ENCODE measurements at regions not wholly inside any gene's neighbourhood (a gene's known extent, or its start where the extent isn't known, plus 50 kb on each side); places are given as distances from the start of the nearest gene placed in this dataset.

DNA sequence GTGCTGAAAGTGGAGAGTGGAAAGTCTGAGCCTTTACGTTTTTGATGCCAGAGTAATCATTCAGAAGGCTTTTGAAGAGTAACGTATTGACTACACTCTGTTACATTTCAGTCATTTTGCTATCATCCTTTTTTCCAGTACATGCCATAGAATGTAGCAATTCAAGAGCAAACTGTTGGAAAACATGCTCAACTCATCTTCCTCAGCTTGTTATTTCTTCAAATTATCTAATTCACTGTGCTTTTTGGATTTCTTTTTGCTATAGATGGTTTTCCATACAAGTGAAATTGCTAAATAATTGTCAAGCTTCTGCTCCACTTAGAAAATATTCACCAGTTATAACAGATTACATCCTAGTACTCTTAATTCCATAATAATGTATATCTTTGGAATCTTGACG lies 129.9 kb upstream of the CLEC14A start:
- no peak for TF ChIP-seq ZBTB17 (CRISPR knock-in tag; IDR thresholded peaks at IDR 0.05)
- no peak for TF ChIP-seq RUNX1 (IDR thresholded peaks at IDR 0.05; ENCODE audit: low read depth)
- TF ChIP-seq SMARCB1 (IDR thresholded peaks at IDR 0.05; ENCODE audit: insufficient read length, low read depth) = no peak
- no peak for TF ChIP-seq RNF2 (IDR thresholded peaks at IDR 0.05)
- TF ChIP-seq CBX5 (IDR thresholded peaks at IDR 0.05; ENCODE audit: borderline replicate concordance, low read depth) = no peak
- TF ChIP-seq ZNF232 (CRISPR knock-in tag; IDR thresholded peaks at IDR 0.05) = no peak
- no peak for TF ChIP-seq SNRNP70 (optimal IDR thresholded peaks at IDR 0.05; ENCODE audit: low read depth, low read length)
- TF ChIP-seq HDGF (IDR thresholded peaks at IDR 0.05) = no peak
- no peak for TF ChIP-seq ELF4 (CRISPR knock-in tag; IDR thresholded peaks at IDR 0.05)
- no peak overlapping the region for H3K27ac ChIP-seq (ENCODE audit: extremely low read depth, low read depth, low read length)
- H3K36me3 ChIP-seq (ENCODE audit: control insufficient read depth, insufficient read depth, low read length) = no peaks in the 10 kb centered on the region
- in situ Hi-C loops (cut with MboI) (no loop called here), intact Hi-C loops (cut with micrococcal nuclease) (no loop called here)
- H3K4me3 ChIP-seq = no peak overlapping the region
- H3K4me2 ChIP-seq (ENCODE audit: insufficient read depth, low read length) = no peak overlapping the region
- WGBS (ENCODE audit: insufficient coverage, low coverage, missing lambda C conversion rate) = 0% methylated on average over 3 of the region's 3 CpGs
- no peaks in the 10 kb centered on the region for H3K27me3 ChIP-seq (ENCODE audit: control insufficient read depth in 2 of 2, insufficient read depth in 2 of 2, low read length in 2 of 2)
- H3K4me1 ChIP-seq (replicated peaks in 1 of 2; ENCODE audit: control insufficient read depth in 2 of 2, insufficient read depth in 2 of 2, low read length in 2 of 2) = no peaks in the 10 kb centered on the region
- no peak overlapping the region for H2AFZ ChIP-seq (ENCODE audit: low read depth, low read length)
- no peak overlapping the region for H3K9ac ChIP-seq (ENCODE audit: insufficient read depth in 1 of 2, low read depth in 2 of 2, low read length in 2 of 2)
- ChIA-PET CTCF (ENCODE audit: low intra/inter-chr PET ratio) (no interaction called here), POLR2A (no interaction called here)
- H3K9me1 ChIP-seq (ENCODE audit: control insufficient read depth, insufficient read depth, low read length) = no peaks in the 10 kb centered on the region
- BruUV-seq (replicated peaks) = no TSS peak
- no peak for DNase-seq (ENCODE audit: extremely low read depth in 1 of 4, low spot score in 3 of 4)
- no peak for ATAC-seq
- FAIRE-seq = no peak
- no peaks in the 10 kb centered on the region for H3K9me3 ChIP-seq (replicated peaks; ENCODE audit: control insufficient read depth, insufficient read depth, low read depth, low read length)
- H4K20me1 ChIP-seq (replicated peaks; ENCODE audit: control insufficient read depth, insufficient read depth, low read length) = no peaks in the 10 kb centered on the region
- H3K79me2 ChIP-seq (ENCODE audit: control insufficient read depth, insufficient read depth, low read length) = no peaks in the 10 kb centered on the region

DNA sequence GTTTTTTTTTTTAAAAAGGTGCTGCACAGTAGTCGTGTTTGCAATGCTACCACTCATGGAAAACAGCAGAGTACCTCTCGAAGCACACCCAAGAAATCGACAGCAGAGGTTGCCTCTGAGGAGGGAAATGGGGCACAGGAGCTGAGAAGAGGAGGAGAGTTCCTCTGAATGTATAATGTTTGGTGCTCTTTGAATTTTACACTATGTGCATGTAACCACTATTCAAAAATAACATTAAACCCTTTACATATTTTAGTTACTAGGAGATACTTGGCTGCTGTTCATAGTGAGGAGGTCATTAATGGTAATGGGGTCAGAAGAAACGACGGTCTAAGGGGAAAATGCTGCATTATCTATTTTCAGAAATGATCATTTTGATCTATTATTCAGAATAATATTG lies 129.4 kb upstream of the CLEC14A start:
- Histone ChIP-seq H3K4me2 (ENCODE audit: insufficient read depth, low read length) (no peak overlapping the region), H3K9me1 (ENCODE audit: control insufficient read depth, insufficient read depth, low read length) (no peaks in the 10 kb centered on the region), H3K27me3 (ENCODE audit: control insufficient read depth in 2 of 2, insufficient read depth in 2 of 2, low read length in 2 of 2) (no peaks in the 10 kb centered on the region), H4K20me1 (replicated peaks; ENCODE audit: control insufficient read depth, insufficient read depth, low read length) (no peaks in the 10 kb centered on the region), H3K79me2 (ENCODE audit: control insufficient read depth, insufficient read depth, low read length) (no peaks in the 10 kb centered on the region), H3K4me3 (no peak overlapping the region), H3K36me3 (ENCODE audit: control insufficient read depth, insufficient read depth, low read length) (no peaks in the 10 kb centered on the region), H3K27ac (ENCODE audit: extremely low read depth, low read depth, low read length) (no peak overlapping the region), H3K9me3 (replicated peaks; ENCODE audit: control insufficient read depth, insufficient read depth, low read depth, low read length) (no peaks in the 10 kb centered on the region), H3K9ac (ENCODE audit: insufficient read depth in 1 of 2, low read depth in 2 of 2, low read length in 2 of 2) (no peak overlapping the region), H2AFZ (ENCODE audit: low read depth, low read length) (no peak overlapping the region), H3K4me1 (replicated peaks in 1 of 2; ENCODE audit: control insufficient read depth in 2 of 2, insufficient read depth in 2 of 2, low read length in 2 of 2) (no peaks in the 10 kb centered on the region)
- intact Hi-C loops (cut with micrococcal nuclease) (no loop called here), in situ Hi-C loops (cut with MboI) (no loop called here)
- ATAC-seq (no peak), DNase-seq (ENCODE audit: extremely low read depth in 1 of 4, low spot score in 3 of 4) (no peak), FAIRE-seq (no peak)
- BruUV-seq (replicated peaks) = no TSS peak
- WGBS (ENCODE audit: insufficient coverage, low coverage, missing lambda C conversion rate) = 2% methylated on average over 5 of the region's 5 CpGs
- POLR2A ChIA-PET = no interaction called here
- CTCF ChIA-PET (ENCODE audit: low intra/inter-chr PET ratio) = no interaction called here
- TF ChIP-seq HNRNPLL (IDR thresholded peaks at IDR 0.05; ENCODE audit: low read depth, low read length, poor library complexity, severe bottlenecking) = no peak
- TF ChIP-seq, protein P1, sequence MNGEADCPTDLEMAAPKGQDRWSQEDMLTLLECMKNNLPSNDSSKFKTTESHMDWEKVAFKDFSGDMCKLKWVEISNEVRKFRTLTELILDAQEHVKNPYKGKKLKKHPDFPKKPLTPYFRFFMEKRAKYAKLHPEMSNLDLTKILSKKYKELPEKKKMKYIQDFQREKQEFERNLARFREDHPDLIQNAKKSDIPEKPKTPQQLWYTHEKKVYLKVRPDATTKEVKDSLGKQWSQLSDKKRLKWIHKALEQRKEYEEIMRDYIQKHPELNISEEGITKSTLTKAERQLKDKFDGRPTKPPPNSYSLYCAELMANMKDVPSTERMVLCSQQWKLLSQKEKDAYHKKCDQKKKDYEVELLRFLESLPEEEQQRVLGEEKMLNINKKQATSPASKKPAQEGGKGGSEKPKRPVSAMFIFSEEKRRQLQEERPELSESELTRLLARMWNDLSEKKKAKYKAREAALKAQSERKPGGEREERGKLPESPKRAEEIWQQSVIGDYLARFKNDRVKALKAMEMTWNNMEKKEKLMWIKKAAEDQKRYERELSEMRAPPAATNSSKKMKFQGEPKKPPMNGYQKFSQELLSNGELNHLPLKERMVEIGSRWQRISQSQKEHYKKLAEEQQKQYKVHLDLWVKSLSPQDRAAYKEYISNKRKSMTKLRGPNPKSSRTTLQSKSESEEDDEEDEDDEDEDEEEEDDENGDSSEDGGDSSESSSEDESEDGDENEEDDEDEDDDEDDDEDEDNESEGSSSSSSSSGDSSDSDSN (IDR thresholded peaks at IDR 0.05; ENCODE audit: borderline replicate concordance in 1 of 2, low read depth in 2 of 2, low read length in 2 of 2) = no peak
- TF ChIP-seq, protein P2, sequence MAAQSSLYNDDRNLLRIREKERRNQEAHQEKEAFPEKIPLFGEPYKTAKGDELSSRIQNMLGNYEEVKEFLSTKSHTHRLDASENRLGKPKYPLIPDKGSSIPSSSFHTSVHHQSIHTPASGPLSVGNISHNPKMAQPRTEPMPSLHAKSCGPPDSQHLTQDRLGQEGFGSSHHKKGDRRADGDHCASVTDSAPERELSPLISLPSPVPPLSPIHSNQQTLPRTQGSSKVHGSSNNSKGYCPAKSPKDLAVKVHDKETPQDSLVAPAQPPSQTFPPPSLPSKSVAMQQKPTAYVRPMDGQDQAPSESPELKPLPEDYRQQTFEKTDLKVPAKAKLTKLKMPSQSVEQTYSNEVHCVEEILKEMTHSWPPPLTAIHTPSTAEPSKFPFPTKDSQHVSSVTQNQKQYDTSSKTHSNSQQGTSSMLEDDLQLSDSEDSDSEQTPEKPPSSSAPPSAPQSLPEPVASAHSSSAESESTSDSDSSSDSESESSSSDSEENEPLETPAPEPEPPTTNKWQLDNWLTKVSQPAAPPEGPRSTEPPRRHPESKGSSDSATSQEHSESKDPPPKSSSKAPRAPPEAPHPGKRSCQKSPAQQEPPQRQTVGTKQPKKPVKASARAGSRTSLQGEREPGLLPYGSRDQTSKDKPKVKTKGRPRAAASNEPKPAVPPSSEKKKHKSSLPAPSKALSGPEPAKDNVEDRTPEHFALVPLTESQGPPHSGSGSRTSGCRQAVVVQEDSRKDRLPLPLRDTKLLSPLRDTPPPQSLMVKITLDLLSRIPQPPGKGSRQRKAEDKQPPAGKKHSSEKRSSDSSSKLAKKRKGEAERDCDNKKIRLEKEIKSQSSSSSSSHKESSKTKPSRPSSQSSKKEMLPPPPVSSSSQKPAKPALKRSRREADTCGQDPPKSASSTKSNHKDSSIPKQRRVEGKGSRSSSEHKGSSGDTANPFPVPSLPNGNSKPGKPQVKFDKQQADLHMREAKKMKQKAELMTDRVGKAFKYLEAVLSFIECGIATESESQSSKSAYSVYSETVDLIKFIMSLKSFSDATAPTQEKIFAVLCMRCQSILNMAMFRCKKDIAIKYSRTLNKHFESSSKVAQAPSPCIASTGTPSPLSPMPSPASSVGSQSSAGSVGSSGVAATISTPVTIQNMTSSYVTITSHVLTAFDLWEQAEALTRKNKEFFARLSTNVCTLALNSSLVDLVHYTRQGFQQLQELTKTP (IDR thresholded peaks at IDR 0.05; ENCODE audit: low read depth in 1 of 2, partially characterized antibody in 2 of 2) = no peak
- TF ChIP-seq ARID2 (IDR thresholded peaks at IDR 0.05) = no peak
